Esophagus muscularis mucosa (tissue), 3 donors: ENCODE measurements at regions not wholly inside any gene's neighbourhood (a gene's known extent, or its start where the extent isn't known, plus 50 kb on each side); places are given as distances from the start of the nearest gene placed in this dataset.

ENCODE experiments used
- CTCF ChIP-seq, 3 experiments: fragments of 200-600 bp in 2 of 3; fragments of 450-650 bp in 1 of 3; sonication (generic) in 2 of 3; IDR thresholded peaks; one replicate each; pipeline ENCODE4 v1.5.1; 2017 to 2019; ENCODE audit warnings: antibody characterized with exemption in 3 of 3, mild to moderate bottlenecking in 2 of 3, moderate library complexity in 1 of 3
- POLR2A ChIP-seq: fragments of 450-650 bp; IDR thresholded peaks from one replicate; pipeline ENCODE4 v1.6.1; 2017; ENCODE audit warnings: antibody characterized with exemption, moderate library complexity, mild to moderate bottlenecking, low read depth

GRCh38 chr5:171574376-171574775, 154.9 kb downstream of the FGF18 start:
- no peak for TF ChIP-seq CTCF (IDR thresholded peaks at IDR 0.05)
- no peak for TF ChIP-seq POLR2A
